Superior temporal gyrus (tissue), 1 donor: ENCODE measurements at regions not wholly inside any gene's neighbourhood (a gene's known extent, or its start where the extent isn't known, plus 50 kb on each side); places are given as distances from the start of the nearest gene placed in this dataset.

Experiments
- DNase-seq: peaks from one replicate; pipeline ENCODE4 v3.0.0-alpha.2; 2016; ENCODE audit errors: extremely low spot score

DNA sequence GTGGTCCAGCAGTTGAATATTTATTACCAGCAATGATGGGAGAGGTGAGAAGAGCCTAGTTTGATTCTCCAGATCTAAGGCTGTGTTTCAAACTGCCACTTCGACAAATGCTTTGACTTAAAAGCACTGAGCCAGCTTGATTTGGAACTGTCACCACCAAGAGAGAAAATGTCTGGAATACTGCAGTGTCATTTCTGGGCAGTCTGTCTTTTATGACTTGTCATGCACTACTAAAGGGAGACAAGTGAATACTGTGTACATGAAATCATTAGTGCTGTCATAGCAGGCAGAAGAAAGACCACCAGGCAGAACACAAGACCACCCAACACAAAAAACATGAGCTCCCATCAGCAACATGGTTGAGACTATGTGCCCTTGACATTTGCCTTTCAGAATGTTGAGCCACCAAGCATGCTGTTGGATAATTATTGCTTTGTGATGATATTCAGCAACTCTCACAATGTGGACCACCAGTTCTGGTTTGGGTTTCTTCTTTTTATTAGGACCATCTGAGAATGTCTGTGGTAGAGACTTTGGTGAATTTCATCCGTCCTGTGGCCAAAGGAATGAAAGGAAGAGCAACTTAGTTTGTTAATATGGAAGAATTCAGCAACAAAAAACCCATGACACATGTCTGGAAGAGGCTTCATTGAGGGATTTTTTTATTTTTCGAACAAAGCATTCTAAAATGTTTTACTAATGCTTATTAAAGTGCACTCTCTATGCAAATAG is 125.8 kb downstream of the NTMT2 start:
- DNase-seq = no peak

DNA sequence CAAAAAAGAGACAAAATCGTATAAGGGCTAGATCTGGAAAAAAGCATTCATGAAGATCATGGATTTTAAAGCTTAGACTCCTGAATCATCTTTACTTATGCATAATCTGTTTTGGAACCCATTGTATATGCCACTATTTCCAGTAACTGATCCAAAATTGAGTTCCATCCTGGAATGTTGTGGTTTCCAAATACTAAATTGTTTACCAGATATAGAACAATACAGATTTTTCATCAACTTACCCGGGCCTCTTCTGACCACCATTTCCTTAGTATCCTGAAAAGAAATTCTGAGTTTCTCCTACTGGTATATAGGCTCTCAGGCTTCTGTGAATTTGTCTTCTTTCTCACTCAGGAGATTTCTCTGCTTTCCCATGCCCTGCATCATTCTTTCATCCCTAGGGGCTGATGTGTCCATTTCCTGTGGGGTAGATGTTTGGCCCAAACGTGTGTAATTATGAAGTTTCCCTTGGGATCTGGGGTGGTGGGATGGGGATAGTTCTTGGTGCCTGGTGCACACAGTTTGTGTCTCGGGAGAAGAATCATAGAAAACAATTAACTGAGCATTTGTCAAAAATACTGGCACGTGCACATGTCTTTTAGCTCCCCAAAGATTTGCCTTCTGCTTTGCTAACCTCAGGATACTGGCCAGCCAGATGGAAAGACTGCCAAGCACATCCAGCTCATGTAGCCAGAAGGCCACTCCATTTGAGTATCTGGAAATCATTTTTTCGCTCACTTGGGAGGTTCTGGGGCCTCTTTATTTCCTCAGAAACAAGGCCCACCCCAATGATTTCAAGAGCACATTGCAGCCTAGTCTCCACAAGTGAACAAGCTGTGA is 127.8 kb downstream of the NTMT2 start:
- DNase-seq = no peak

DNA sequence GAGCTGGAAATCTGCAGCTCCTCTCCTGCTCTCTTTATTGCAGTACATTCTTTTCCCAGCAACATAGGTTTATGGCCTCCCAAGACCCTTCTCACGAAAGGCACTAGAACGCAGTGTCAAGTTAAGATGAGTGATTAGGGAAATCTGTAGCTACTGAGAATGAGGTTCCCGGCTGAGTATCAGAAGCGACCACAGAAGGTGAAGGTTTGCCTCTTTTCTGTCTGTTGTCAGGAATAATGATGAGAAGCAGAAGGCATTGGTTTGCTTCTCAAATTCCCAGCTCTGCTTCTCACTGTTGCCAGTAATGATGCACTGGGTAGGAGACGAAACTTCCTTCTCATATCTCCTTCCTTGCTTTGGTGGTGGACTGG is 128.4 kb downstream of the NTMT2 start:
- no peak for DNase-seq

GRCh38 chr1:170277985-170278384 is 132.2 kb downstream of the NTMT2 start:
- no peak for DNase-seq

DNA sequence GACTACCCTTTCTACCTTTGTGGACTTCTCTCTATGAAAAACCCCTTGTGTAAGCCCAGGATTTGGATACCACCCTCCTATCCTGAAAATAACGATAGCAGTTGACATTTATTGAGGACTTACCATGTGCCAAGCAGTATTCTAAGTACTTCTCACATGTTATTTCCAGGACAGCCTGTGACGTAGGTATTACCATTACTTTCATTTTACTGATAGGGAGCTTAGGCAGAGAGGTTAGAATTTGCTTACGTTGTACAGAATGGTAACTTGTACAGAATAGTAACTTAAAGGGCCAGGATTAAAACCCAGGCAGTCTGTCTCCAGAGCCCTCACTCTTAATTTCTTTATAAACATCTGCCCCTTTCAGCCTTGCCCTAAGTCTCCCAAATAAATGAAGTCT is 138.3 kb downstream of the NTMT2 start:
- no peak for DNase-seq

DNA sequence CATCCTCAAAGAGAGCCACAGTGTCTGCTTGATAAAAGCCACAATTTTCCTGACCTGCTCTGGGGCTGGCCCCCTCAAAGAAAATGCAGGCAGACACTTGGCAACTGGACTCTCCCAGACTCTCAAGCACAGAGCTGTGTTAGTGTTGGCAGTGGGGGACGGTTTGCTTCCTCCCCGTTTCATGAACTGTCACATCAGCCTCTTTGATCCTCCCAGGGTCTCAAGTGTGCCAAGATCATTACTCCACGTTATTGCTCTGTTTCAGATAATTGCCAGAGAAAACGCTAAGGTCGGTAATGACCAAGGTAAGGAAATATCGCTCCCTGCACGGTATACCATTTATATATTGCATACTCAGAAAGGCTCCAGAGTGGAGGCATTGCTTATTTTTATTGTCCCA is 138.8 kb downstream of the NTMT2 start:
- no peak for DNase-seq

DNA sequence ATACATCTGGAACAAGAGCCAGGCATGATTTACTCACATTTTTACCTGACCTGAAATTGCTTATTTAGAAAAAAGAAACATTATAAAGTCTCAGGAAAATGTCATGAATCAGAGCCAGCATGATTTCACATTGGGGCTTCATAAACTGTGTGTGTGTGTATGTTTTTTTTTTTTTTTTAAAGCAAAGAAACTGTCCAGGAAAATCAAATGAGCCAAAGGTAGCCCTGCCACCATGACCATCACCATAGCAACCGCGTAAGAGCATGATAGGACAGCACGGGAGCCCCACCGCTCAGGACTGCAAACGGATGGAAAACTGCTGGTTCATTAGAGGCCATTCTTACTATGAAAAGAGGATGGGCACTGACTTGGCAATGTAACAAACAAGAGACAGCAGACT is 139.2 kb downstream of the NTMT2 start:
- DNase-seq = no peak

GRCh38 chr1:170288155-170288554 is 142.4 kb downstream of the NTMT2 start:
- DNase-seq = no peak

DNA sequence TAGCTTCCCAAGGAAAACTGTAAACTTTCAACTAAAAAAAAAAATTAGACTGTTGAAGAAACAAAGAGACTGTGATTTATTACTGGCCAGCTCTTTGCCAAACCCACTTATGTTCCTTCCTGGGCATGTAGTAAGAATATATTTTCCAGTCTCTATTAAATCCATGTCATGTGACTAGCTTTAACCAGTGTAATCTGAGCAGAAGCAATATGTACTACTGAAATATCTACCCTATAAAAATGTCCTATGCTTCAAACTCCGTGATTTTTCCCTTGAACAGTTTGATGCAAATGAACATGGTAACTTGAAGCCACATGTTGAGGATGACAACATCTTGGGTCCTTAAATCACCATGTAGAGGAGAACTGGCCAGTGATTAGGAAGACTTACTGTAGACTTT is 144.5 kb downstream of the NTMT2 start:
- no peak for DNase-seq

DNA sequence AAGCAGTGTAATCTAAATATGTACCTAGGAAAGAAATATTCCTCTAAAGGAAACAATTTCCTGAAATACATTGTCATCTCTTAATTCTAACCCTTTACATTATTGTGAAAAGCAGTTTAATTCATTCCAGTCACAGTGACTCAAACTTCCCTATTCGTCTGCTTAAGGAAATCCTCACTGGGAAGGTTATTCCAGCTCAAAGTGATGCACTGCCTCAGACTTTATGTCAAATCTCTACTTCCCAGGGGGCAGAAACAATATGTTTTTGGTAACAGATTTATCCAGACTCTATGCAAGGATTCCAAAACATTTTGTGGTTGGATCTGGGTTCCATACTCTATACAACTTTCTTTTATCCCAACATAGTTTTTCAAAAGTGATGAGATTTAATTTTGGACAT is 145.2 kb downstream of the NTMT2 start:
- DNase-seq = no peak

- DNase-seq = no peak
Measured at GRCh38 chr1:170291516-170291915, 145.8 kb downstream of the NTMT2 start.

DNA sequence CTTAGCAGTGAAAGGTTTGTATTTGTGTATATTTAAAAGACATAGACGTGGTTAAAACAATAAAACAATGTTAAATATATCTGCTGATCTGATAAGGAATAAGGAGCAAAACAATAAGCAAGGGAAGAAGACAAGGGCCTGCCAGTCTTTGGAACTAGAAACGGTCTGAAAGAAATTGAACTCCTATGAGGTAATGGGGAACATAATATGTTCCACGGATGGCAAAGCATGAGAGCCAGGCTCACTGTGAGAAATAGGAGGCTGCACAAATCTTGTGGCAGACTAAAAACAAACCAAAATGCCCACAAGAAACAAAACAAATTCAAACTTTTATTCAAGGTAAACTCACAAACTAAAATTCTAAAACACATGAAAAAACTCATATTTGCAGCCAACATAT is 150.5 kb downstream of the NTMT2 start:
- no peak for DNase-seq

DNA sequence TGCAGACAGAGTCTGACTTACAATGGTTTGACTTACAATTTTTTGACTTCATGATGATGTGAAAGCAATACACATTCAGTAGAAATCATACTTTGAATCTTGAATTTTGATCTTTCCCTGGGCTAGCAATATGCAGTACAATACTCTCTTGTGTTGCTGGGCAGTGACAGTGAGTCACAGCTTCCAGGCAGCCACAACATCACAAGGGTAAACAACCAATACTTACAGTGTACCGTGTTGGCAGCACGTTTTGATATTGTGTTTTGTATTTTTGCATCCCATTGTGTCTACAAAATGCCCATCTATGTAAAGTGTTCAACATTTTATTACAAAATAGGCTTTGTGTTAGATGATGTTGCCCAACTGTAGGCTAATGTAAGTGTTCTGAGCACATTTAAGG is 150.9 kb downstream of the NTMT2 start:
- DNase-seq = no peak

DNA sequence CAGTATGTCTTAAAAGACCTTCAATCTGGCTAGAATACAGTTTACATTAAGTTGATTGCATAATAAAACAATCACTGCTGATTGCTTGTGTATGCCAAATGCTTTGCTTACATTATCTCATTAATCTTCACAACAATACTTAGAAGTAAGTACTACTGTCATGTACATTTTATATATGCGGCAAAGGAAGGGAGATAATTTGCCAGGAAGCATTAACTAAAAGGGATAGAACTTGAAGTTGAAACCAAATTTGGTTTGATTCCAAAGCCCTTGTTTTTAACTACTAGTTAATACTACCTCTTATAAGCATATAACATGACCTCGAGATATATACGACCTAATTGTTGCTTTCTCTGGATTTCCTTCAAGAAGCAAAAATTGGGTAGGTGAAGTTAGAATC is 155.8 kb downstream of the NTMT2 start:
- no peak for DNase-seq

GRCh38 chr1:170303034-170303433 is 157.3 kb downstream of the NTMT2 start:
- DNase-seq = no peak

GRCh38 chr1:170305777-170306512 is 160.2 kb downstream of the NTMT2 start:
- no peak for DNase-seq

DNA sequence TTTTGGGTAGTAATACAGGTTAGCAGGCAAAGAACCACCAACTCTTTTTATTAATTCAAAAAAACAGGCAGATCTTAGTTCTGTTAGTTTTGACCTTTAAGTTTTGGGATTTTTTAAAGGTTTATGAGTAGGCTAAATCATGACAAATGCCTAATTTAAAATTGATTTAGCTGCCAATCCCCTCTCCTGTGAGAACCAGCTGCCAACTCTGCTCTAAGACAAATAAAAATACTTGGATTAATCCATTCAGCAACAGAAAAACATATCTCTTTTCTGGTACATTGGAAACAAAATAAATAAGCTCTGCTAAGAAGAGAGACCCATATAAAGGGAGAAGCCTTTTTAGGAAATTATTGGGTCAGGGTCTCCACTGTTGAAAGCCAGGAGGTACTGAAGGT is 160.8 kb downstream of the NTMT2 start:
- DNase-seq = no peak

DNA sequence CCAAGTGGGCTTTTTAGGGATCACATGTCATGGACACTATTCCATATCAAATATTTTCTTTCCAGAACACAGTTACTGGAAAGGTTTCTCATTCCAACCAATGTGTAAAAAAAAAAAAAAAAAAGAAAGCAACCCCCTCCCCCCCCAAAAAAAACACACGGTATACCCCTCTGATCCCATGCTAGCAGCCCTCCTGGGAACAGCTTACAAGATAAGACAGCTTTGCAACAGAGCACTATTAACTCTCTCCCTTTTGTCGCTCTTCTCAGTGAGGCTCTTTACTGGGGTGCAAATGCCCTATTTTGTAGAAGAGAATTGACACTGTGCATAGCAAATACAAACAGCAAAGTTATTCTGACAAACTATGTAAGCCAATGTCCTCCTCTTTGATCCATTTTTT is 161.2 kb downstream of the NTMT2 start:
- no peak for DNase-seq

DNA sequence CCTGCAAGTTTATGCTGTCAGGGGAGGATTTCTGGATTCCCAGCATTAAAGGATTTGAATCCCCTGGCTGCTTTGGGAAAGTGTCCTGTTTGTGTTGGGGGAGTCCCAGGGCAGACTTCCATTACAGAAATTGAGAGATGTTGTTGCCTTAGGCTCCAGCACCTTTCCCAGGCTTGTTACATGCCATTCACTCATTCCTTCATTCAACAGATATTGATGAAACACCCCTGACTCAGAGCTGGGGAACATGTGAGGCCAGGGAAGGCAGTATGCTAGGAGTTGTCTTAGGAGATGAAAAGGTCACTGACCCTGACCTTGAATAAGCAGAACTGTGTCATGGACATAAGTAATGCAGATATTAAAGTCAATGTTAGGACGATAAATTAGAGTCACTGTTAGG is 161.7 kb downstream of the NTMT2 start:
- no peak for DNase-seq

DNA sequence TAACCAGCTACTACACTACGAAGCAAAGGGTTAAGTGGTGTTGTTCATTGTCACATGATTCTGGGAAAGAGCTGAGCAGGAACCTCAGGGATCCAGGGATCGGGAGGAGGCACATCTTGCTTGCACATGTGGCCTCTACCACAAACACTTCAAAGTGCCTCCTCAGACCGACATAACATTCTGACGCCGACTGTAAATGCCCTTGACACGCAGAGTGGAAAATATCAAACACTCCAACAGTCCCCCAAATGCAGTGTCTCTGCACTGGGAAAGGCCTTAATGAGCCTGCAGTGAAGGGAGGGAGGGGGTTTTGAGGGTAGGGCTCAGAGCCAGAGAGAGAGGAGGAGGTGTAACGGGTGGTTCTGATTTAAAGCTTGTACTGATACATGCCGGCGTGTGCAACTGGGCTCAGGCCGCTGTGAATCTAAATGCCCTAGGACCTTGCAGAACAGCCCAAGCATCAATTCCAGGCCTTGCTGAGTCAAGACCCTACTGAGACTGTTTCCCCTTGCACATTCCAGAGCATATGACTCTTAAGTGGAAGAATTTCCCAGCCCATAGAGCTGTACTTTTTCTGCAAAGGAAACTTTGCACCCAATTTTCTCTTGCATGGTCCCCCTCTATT is 163.7 kb downstream of the NTMT2 start:
- DNase-seq = no peak

- no peak for DNase-seq
Measured at GRCh38 chr1:170310014-170310405, 164.3 kb downstream of the NTMT2 start.

- DNase-seq = no peak
Measured at GRCh38 chr1:170310951-170311350, 165.2 kb downstream of the NTMT2 start.
